Common myeloid progenitor, CD34-positive (primary cell): ENCODE measurements at regions not wholly inside any gene's neighbourhood (a gene's known extent, or its start where the extent isn't known, plus 50 kb on each side); places are given as distances from the start of the nearest gene placed in this dataset.

ENCODE experiments used
- CTCF ChIA-PET: fragments of 350-600 bp; sonication (Branson Sonifier 250); formaldehyde crosslinking; loops from one replicate; lab custom pipeline; 2021; ENCODE audit warnings: antibody characterized with exemption; lab: Charles Lee
- POLR2A ChIA-PET: fragments of 350-600 bp; sonication (Branson Sonifier 250); formaldehyde crosslinking; loops from one replicate; lab custom pipeline; 2021; ENCODE audit warnings: antibody characterized with exemption; lab: Charles Lee
- DNase-seq, 3 donors: peaks; one replicate each; pipeline versions ENCODE4 v3.0.0 to v3.0.0-alpha.2; 2013
- H3K27ac ChIP-seq, 2 experiments: 1 replicate in 1 of 2; 2 replicates in 1 of 2; pipeline ENCODE4 v1.7.0; 2013; ENCODE audit warnings: inconsistent platforms in 2 of 2, low read length in 2 of 2, mild to moderate bottlenecking in 2 of 2, low read depth in 1 of 2, moderate library complexity in 1 of 2; ENCODE audit not compliant: severe bottlenecking in 2 of 2, insufficient read depth in 1 of 2, poor library complexity in 1 of 2
- H3K27me3 ChIP-seq, 5 experiments: replicated peaks in 2 of 5; 1 replicate in 3 of 5; 2 replicates in 2 of 5; pipeline versions ENCODE4 v1.6.1 to v1.7.0; 2013; ENCODE audit warnings: low read length in 4 of 5, mild to moderate bottlenecking in 2 of 5, moderate library complexity in 2 of 5, inconsistent platforms in 1 of 5; ENCODE audit not compliant: insufficient read depth in 5 of 5, control insufficient read depth in 4 of 5
- H3K36me3 ChIP-seq, 4 experiments: 1 replicate in 2 of 4; 2 replicates in 2 of 4; pipeline versions ENCODE4 v1.6.1 to v1.7.0; 2013; ENCODE audit warnings: low read length in 3 of 4, control low read depth in 1 of 4, mild to moderate bottlenecking in 1 of 4; ENCODE audit not compliant: control insufficient read depth in 4 of 4, insufficient read depth in 4 of 4
- H3K4me1 ChIP-seq, 4 experiments: 1 replicate in 3 of 4; 2 replicates in 1 of 4; pipeline versions ENCODE4 v1.6.1 to v1.7.1; 2013; ENCODE audit warnings: low read length in 3 of 4, mild to moderate bottlenecking in 3 of 4, control low read depth in 1 of 4, inconsistent platforms in 1 of 4, moderate library complexity in 1 of 4; ENCODE audit not compliant: control insufficient read depth in 4 of 4, insufficient read depth in 4 of 4; ENCODE audit errors: control extremely low read depth in 1 of 4
- H3K4me3 ChIP-seq, 7 experiments: 1 replicate in 4 of 7; 2 replicates in 3 of 7; pipeline versions ENCODE4 v1.5.1 to v1.7.0; 2013; ENCODE audit warnings: mild to moderate bottlenecking in 7 of 7, low read length in 6 of 7, moderate library complexity in 6 of 7, inconsistent platforms in 2 of 7, low read depth in 2 of 7, control low read depth in 1 of 7; ENCODE audit not compliant: insufficient read depth in 4 of 7, control insufficient read depth in 1 of 7; ENCODE audit errors: extremely low read depth in 1 of 7
- H3K9me3 ChIP-seq, 5 experiments: 1 replicate in 4 of 5; 2 replicates in 1 of 5; pipeline versions ENCODE4 v1.6.1 to v1.7.1; 2013; ENCODE audit warnings: low read length in 4 of 5, mild to moderate bottlenecking in 2 of 5, inconsistent platforms in 1 of 5, low read depth in 1 of 5, moderate library complexity in 1 of 5; ENCODE audit not compliant: control insufficient read depth in 4 of 5, insufficient read depth in 2 of 5; ENCODE audit errors: control extremely low read depth in 1 of 5
- WGBS: methylation state at CpG from one replicate; pipeline ENCODE4 v1.1.5; 2013; ENCODE audit not compliant: insufficient coverage; 5-methylcytosine and 5-hydroxymethylcytosine counted together

- CTCF ChIA-PET = no interaction called here
- H3K9me3 ChIP-seq = no peaks in the 10 kb centered on the region
- no peak overlapping the region for H3K27ac ChIP-seq
- H3K36me3 ChIP-seq = no peaks in the 10 kb centered on the region
- no CpG with 5 or more reads among the region's 3 CpGs for WGBS
- no peak for DNase-seq
- H3K4me1 ChIP-seq = no peaks in the 10 kb centered on the region
- POLR2A ChIA-PET = no interaction called here
- H3K27me3 ChIP-seq = no peaks in the 10 kb centered on the region
- no peak overlapping the region for H3K4me3 ChIP-seq
Measured at GRCh38 chr3:76879959-76880358, 159.9 kb upstream of the ROBO2 start.

- DNase-seq = no peak
- Histone ChIP-seq H3K4me1 (no peaks in the 10 kb centered on the region), H3K9me3 (peaks cover 0 to 1% (median 0%) of the 10 kb centered on the region in 5 experiments), H3K4me3 (no peak overlapping the region), H3K36me3 (no peaks in the 10 kb centered on the region), H3K27ac (no peak overlapping the region), H3K27me3 (no peaks in the 10 kb centered on the region)
- WGBS = 100% methylated on average over 1 of the region's 3 CpGs
- POLR2A ChIA-PET = no interaction called here
- CTCF ChIA-PET = no interaction called here
Measured at GRCh38 chr3:76886761-76887500, 153.0 kb upstream of the ROBO2 start.

- CTCF ChIA-PET = no interaction called here
- WGBS = no CpG with 5 or more reads among the region's 1 CpG
- no peak for DNase-seq
- no peaks in the 10 kb centered on the region for H3K27me3 ChIP-seq
- POLR2A ChIA-PET = no interaction called here
- H3K4me1 ChIP-seq = no peaks in the 10 kb centered on the region
- no peak overlapping the region for H3K27ac ChIP-seq
- H3K9me3 ChIP-seq = peaks cover 0 to 1% (median 0%) of the 10 kb centered on the region in 5 experiments
- H3K4me3 ChIP-seq = no peak overlapping the region
- no peaks in the 10 kb centered on the region for H3K36me3 ChIP-seq
Measured at GRCh38 chr3:76888856-76889255, 151.0 kb upstream of the ROBO2 start.

- peaks cover 0 to 1% (median 0%) of the 10 kb centered on the region in 5 experiments for H3K9me3 ChIP-seq
- ChIA-PET POLR2A (no interaction called here), CTCF (no interaction called here)
- DNase-seq = no peak
- H3K4me1 ChIP-seq = no peaks in the 10 kb centered on the region
- H3K27me3 ChIP-seq = no peaks in the 10 kb centered on the region
- WGBS = 100% methylated on average over 3 of the region's 6 CpGs
- H3K36me3 ChIP-seq = no peaks in the 10 kb centered on the region
- no peak overlapping the region for H3K4me3 ChIP-seq
- no peak overlapping the region for H3K27ac ChIP-seq
Measured at GRCh38 chr3:76889911-76890310, 150.0 kb upstream of the ROBO2 start.

- Histone ChIP-seq H3K27me3 (no peaks in the 10 kb centered on the region), H3K4me3 (no peak overlapping the region), H3K27ac (no peak overlapping the region), H3K9me3 (no peaks in the 10 kb centered on the region), H3K4me1 (no peaks in the 10 kb centered on the region), H3K36me3 (no peaks in the 10 kb centered on the region)
- ChIA-PET POLR2A (no interaction called here), CTCF (no interaction called here)
- DNase-seq = no peak
- WGBS = no CpG with 5 or more reads among the region's 2 CpGs
Measured at GRCh38 chr3:76897076-76897475, 142.8 kb upstream of the ROBO2 start.

GRCh38 chr3:76900596-76900995 lies 139.3 kb upstream of the ROBO2 start:
- H3K27ac ChIP-seq = no peak overlapping the region
- no peaks in the 10 kb centered on the region for H3K9me3 ChIP-seq
- no peak overlapping the region for H3K4me3 ChIP-seq
- DNase-seq = no peak
- ChIA-PET CTCF (no interaction called here), POLR2A (no interaction called here)
- no peaks in the 10 kb centered on the region for H3K4me1 ChIP-seq
- WGBS = no CpG with 5 or more reads among the region's 2 CpGs
- no peaks in the 10 kb centered on the region for H3K27me3 ChIP-seq
- no peaks in the 10 kb centered on the region for H3K36me3 ChIP-seq

GRCh38 chr3:76908156-76908555 lies 131.7 kb upstream of the ROBO2 start:
- no peaks in the 10 kb centered on the region for H3K36me3 ChIP-seq
- no peaks in the 10 kb centered on the region for H3K27me3 ChIP-seq
- H3K27ac ChIP-seq = no peak overlapping the region
- ChIA-PET POLR2A (no interaction called here), CTCF (no interaction called here)
- no peaks in the 10 kb centered on the region for H3K9me3 ChIP-seq
- H3K4me1 ChIP-seq = no peaks in the 10 kb centered on the region
- no peak for DNase-seq
- whole genome bisulfite sequencing = 83% methylated on average over 1 of the region's 1 CpG
- no peak overlapping the region for H3K4me3 ChIP-seq
